ENCODE measurements at regions not wholly inside any gene's neighbourhood (a gene's known extent, or its start where the extent isn't known, plus 50 kb on each side); places are given as distances from the start of the nearest gene placed in this dataset.

DNA sequence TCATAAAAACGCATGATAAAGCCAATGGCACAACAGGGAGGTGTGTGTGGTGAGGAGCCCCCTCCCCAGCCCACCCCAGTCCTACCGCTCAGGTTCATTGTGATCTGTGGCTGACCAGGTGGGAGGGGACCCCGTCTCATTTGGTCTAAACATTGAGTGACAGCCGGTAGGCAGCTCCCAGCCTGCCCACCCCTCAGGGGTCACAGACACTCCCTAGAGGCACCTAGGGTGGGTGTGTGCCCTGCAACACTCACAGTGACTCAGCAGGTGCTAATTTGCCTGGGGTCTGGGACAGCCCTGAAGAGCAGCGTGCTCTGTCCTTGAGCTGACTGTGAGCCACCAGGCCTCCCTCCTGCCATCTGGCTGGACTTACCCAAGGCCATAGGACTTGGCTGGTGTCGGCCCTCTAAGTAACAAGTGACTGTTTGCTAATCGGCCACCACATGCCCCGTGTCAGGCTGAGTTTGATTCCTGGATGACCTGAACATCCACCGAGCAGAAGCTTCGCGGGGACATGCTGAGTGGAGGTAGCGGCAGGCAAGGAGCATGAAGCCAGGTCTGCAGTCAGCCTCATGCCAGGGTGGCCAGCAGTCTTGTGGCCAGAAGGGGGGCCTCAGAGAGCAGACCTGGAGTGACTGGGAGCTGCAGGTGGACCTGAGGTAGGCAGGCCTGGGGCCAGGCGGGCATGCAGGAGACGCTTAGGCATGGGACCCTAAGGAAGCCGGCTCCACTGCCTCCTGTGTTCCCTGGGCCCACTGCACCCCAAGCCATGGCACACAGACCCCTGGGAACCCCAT lies 282.3 kb upstream of the SHH start:
- H3K27me3 ChIP-seq (ENCODE audit: insufficient read depth, low read length): no peaks in the 10 kb centered on the region
- H3K4me1 ChIP-seq (ENCODE audit: insufficient read depth, low read length): no peaks in the 10 kb centered on the region
- H3K36me3 ChIP-seq (ENCODE audit: insufficient read depth, low read length): no peaks in the 10 kb centered on the region
- no peak overlapping the region for H3K27ac ChIP-seq (ENCODE audit: low read depth, low read length)
- no peaks in the 10 kb centered on the region for H3K9me3 ChIP-seq (ENCODE audit: insufficient read depth, low read depth, low read length)
- no peak overlapping the region for H3K4me3 ChIP-seq (ENCODE audit: low read length)
- 93% methylated on average over 14 of the region's 15 CpGs for WGBS
- no peak overlapping the region for H3K9ac ChIP-seq (ENCODE audit: low read depth, low read length)

DNA sequence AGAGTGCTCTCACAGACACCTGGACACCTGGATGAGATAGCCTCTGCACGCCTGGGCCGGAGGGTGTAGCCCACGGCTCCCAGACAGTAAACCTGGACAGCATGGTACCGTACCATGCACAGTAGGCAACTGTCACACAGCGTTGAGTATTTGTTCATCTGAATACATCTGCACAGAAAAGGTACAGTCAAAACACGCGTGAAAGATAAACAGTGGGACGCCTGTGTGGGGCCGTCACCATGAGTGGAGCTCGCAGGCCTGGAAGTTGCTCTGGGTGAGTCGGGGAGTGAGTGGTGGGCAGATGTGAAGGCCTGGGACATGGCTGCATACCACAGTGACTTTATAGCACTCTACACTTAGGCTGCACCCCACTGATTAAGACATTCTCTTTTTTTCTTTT lies 280.0 kb upstream of the SHH start:
- no peaks in the 10 kb centered on the region for H3K36me3 ChIP-seq (ENCODE audit: insufficient read depth, low read length)
- H3K27me3 ChIP-seq (ENCODE audit: insufficient read depth, low read length): no peaks in the 10 kb centered on the region
- H3K4me3 ChIP-seq (ENCODE audit: low read length): no peak overlapping the region
- H3K9ac ChIP-seq (ENCODE audit: low read depth, low read length): no peak overlapping the region
- WGBS: 96% methylated on average over 11 of the region's 11 CpGs
- no peak overlapping the region for H3K27ac ChIP-seq (ENCODE audit: low read depth, low read length)
- no peaks in the 10 kb centered on the region for H3K9me3 ChIP-seq (ENCODE audit: insufficient read depth, low read depth, low read length)
- no peaks in the 10 kb centered on the region for H3K4me1 ChIP-seq (ENCODE audit: insufficient read depth, low read length)

DNA sequence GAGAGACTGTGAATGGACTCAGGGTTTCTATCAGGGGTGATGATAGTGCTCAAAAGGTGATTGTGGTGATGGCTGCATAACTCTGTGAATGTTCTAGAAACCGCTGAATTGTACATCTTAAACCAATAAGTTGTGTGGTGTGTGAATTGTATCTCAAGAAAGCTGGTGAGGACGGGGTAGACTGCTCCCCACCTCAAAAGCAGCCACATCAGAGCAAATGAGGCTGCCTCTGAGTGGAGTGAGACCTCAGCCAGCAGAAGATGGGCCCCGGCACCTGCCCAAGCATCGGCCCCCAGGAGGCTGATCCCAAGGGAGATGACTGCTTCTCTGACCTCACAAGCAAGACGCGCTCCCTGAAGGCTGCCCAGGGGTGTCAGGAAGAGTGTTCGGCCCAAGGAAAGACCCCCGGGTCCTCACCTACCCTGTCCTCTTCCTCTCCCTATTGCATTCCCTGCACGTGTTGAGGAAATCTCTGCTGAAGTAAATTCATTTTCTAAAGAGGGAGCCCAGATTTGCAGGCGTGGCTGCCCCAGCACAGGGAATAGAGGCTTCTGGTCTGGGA lies 279.3 kb upstream of the SHH start:
- H3K4me1 ChIP-seq (ENCODE audit: insufficient read depth, low read length): no peaks in the 10 kb centered on the region
- no peak overlapping the region for H3K4me3 ChIP-seq (ENCODE audit: low read length)
- H3K9me3 ChIP-seq (ENCODE audit: insufficient read depth, low read depth, low read length): no peaks in the 10 kb centered on the region
- no peaks in the 10 kb centered on the region for H3K27me3 ChIP-seq (ENCODE audit: insufficient read depth, low read length)
- 90% methylated on average over 10 of the region's 10 CpGs for WGBS
- no peaks in the 10 kb centered on the region for H3K36me3 ChIP-seq (ENCODE audit: insufficient read depth, low read length)
- no peak overlapping the region for H3K9ac ChIP-seq (ENCODE audit: low read depth, low read length)
- H3K27ac ChIP-seq (ENCODE audit: low read depth, low read length): no peak overlapping the region

DNA sequence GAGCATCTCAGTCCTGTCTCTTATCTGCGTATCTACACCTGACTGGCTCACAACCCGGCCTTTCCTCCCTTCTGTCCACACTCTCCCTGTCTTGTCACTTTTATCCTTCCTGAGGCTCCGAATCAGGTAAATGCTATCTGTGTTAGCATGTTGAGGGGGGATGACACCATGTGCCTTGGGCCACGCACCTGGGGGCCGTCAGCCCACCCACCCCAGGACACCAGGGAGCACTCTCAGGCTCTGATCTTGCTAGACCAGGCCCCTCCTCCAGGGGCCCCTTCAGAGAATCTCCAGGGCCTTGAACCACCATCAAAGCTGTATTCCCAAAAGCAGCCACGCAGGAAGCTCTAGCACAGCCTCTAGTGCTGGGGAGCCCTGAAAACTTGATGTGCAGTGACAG lies 278.7 kb upstream of the SHH start:
- no peak overlapping the region for H3K4me3 ChIP-seq (ENCODE audit: low read length)
- WGBS: 91% methylated on average over 5 of the region's 6 CpGs
- H3K36me3 ChIP-seq (ENCODE audit: insufficient read depth, low read length): no peaks in the 10 kb centered on the region
- no peak overlapping the region for H3K27ac ChIP-seq (ENCODE audit: low read depth, low read length)
- H3K27me3 ChIP-seq (ENCODE audit: insufficient read depth, low read length): no peaks in the 10 kb centered on the region
- no peak overlapping the region for H3K9ac ChIP-seq (ENCODE audit: low read depth, low read length)
- no peaks in the 10 kb centered on the region for H3K9me3 ChIP-seq (ENCODE audit: insufficient read depth, low read depth, low read length)
- H3K4me1 ChIP-seq (ENCODE audit: insufficient read depth, low read length): no peaks in the 10 kb centered on the region

DNA sequence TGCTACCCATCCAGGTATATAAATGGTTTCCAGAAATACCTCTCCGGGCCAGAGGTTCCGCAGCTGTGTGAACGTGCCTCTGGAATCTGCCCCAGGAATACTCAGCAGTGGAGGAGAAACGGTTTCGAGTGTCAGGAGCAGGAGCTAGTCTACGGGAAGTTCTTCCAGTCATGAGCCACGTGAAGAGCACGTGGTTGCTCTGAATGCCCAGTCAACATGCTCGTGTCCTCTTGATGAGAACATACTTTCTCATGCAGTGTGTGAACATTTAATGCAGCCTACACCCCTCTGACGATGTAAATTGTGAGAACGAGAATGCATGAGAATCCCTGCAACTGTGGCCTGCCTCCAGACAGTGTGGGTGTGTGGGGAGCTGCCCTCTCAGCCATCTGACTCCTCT lies 277.0 kb upstream of the SHH start:
- Histone ChIP-seq H3K27ac (ENCODE audit: low read depth, low read length) (no peak overlapping the region), H3K9me3 (ENCODE audit: insufficient read depth, low read depth, low read length) (no peaks in the 10 kb centered on the region), H3K27me3 (ENCODE audit: insufficient read depth, low read length) (no peaks in the 10 kb centered on the region), H3K4me3 (ENCODE audit: low read length) (no peak overlapping the region), H3K4me1 (ENCODE audit: insufficient read depth, low read length) (no peaks in the 10 kb centered on the region), H3K36me3 (ENCODE audit: insufficient read depth, low read length) (no peaks in the 10 kb centered on the region), H3K9ac (ENCODE audit: low read depth, low read length) (no peak overlapping the region)
- WGBS: 94% methylated on average over 11 of the region's 11 CpGs

DNA sequence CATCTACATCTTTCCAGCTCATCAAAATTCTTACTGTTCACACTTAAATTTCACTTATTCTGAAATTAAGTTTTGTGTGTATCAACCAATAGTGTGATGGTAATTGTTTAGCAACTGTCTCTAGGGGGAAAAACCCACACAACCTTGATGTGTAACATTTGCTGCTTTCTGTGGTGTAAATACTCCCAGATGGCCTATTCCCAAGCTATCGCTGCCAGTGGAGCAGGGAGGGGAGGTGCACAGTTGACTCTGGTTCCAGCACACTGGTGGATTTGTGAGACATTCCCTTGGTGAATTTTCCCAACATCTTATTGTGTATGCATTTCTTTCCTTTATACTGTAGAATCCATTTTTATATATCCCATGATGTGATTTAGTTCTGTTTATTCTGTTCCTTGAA lies 275.9 kb upstream of the SHH start:
- H3K4me3 ChIP-seq (ENCODE audit: low read length): no peak overlapping the region
- 91% methylated on average over 1 of the region's 1 CpG for WGBS
- H3K27me3 ChIP-seq (ENCODE audit: insufficient read depth, low read length): no peaks in the 10 kb centered on the region
- H3K27ac ChIP-seq (ENCODE audit: low read depth, low read length): no peak overlapping the region
- no peaks in the 10 kb centered on the region for H3K4me1 ChIP-seq (ENCODE audit: insufficient read depth, low read length)
- no peaks in the 10 kb centered on the region for H3K9me3 ChIP-seq (ENCODE audit: insufficient read depth, low read depth, low read length)
- no peak overlapping the region for H3K9ac ChIP-seq (ENCODE audit: low read depth, low read length)
- H3K36me3 ChIP-seq (ENCODE audit: insufficient read depth, low read length): no peaks in the 10 kb centered on the region

DNA sequence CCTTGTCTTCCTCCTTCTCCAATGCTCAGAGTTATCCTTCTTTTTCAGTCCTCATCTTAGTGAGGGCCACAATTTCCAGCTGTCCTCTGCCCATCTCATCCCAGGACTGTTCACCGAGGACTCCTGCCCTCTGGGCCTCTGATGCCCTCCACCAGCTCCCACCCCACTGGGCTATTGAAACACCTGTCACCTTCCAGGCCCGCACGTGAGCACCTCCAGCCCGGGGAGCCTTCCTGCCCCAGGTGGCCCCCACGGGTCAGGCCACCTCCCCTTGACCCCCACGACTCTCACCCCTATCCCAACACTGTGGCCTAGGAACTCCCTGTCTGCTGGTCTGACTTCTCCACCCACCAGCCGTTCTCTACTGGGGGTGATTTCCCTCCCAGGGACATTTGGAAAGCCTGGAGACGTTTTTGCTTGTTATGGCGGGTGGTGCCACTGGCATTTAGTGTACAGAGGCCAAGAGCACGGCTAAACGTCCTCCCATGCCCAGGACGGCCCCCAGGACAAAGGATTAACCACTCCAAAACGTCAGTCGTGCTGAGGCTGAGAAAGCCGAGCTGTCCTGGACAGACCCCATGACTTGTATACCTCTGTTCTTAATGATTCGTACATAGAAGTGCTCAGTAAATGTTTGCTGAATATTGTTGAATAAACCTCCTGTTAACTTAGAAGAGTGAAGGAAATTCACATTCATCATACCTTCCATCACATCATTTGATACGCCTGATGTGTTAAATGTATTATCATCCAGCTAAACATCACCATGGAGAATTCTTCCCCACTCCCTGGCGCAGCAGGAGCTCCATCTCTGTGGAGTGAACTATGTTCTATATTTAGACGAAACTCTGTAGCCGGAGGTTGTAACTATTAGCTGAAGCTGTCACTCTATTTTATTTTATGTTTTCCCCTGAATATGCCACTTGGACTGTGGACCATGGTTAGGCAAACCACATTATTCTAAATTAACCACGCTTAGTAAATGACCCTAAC lies 270.1 kb upstream of the SHH start:
- Histone ChIP-seq H3K27ac (ENCODE audit: low read depth, low read length) (no peak overlapping the region), H3K4me1 (ENCODE audit: insufficient read depth, low read length) (no peaks in the 10 kb centered on the region), H3K9ac (ENCODE audit: low read depth, low read length) (no peak overlapping the region), H3K4me3 (ENCODE audit: low read length) (no peak overlapping the region), H3K36me3 (ENCODE audit: insufficient read depth, low read length) (no peaks in the 10 kb centered on the region), H3K9me3 (ENCODE audit: insufficient read depth, low read depth, low read length) (peaks cover 6% of the 10 kb centered on the region; the same call in 1 of the 2 replicates), H3K27me3 (ENCODE audit: insufficient read depth, low read length) (no peaks in the 10 kb centered on the region)
- 94% methylated on average over 20 of the region's 21 CpGs for WGBS

DNA sequence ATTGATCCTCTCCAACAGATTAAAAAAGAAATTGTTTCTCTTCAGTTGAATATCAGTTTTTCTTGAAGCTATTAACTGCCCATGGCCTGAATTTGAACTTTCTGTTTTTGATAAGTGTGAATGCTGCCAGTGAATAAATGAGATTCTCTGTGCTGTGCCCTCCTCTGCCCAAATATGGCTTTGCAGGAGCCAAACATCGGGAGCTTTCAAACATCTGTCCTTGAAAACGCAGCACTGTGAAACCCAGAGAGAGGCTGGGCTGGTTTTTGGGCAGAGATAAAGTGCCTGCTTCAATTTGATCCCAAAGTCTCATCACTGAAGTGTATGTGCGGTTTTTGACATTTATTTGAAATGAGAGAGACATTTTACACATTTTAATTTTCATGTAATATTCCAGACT lies 268.3 kb upstream of the SHH start:
- WGBS: 69% methylated on average over 2 of the region's 3 CpGs
- H3K9me3 ChIP-seq (ENCODE audit: insufficient read depth, low read depth, low read length): peaks cover 6% of the 10 kb centered on the region; the same call in 1 of the 2 replicates
- H3K4me3 ChIP-seq (ENCODE audit: low read length): no peak overlapping the region
- H3K4me1 ChIP-seq (ENCODE audit: insufficient read depth, low read length): no peaks in the 10 kb centered on the region
- no peaks in the 10 kb centered on the region for H3K36me3 ChIP-seq (ENCODE audit: insufficient read depth, low read length)
- no peak overlapping the region for H3K9ac ChIP-seq (ENCODE audit: low read depth, low read length)
- no peak overlapping the region for H3K27ac ChIP-seq (ENCODE audit: low read depth, low read length)
- no peaks in the 10 kb centered on the region for H3K27me3 ChIP-seq (ENCODE audit: insufficient read depth, low read length)

DNA sequence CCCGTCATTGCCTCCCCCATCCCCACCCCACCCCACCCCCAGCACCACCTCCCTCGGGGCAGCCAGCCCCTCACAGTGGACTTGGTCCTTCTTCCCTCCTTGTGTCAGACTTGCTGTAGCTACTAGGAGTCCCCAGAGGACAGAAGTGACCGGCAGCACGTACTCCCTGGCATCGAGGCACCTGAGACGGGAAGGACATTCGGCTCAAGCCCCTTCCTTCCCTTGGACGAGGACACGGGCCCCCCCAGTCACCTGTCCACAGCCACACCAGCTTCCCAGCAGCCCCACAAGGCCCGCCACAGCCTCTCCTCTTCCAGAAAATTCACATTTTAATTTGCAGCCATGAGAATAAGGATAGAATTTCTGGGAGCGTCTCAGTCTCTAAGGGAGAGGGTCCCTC lies 267.8 kb upstream of the SHH start:
- 93% methylated on average over 10 of the region's 11 CpGs for WGBS
- H3K27me3 ChIP-seq (ENCODE audit: insufficient read depth, low read length): no peaks in the 10 kb centered on the region
- no peak overlapping the region for H3K4me3 ChIP-seq (ENCODE audit: low read length)
- no peaks in the 10 kb centered on the region for H3K36me3 ChIP-seq (ENCODE audit: insufficient read depth, low read length)
- no peak overlapping the region for H3K27ac ChIP-seq (ENCODE audit: low read depth, low read length)
- no peaks in the 10 kb centered on the region for H3K4me1 ChIP-seq (ENCODE audit: insufficient read depth, low read length)
- H3K9me3 ChIP-seq (ENCODE audit: insufficient read depth, low read depth, low read length): peaks cover 6% of the 10 kb centered on the region; the same call in 1 of the 2 replicates
- no peak overlapping the region for H3K9ac ChIP-seq (ENCODE audit: low read depth, low read length)

DNA sequence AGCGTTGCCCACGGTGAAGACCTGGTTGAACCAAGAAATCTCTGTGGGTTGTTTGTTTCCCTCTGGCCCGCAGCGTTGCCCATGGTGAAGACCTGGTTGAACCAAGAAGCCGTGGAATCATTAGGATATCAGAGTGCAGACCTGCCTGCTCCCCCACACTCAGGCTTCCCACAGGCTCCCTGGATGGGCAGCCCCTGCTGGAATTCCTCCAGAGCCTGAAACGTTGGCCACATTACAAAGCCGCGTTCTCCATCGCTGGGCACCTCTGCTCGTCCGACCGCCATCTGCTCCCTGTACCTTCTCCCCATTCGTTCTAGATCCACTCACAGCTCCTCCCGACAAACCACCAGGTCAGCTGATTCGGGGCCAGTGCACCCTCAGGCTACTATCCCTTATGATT lies 266.9 kb upstream of the SHH start:
- Histone ChIP-seq H3K4me3 (ENCODE audit: low read length) (no peak overlapping the region), H3K9me3 (ENCODE audit: insufficient read depth, low read depth, low read length) (peaks cover 6% of the 10 kb centered on the region; the same call in 1 of the 2 replicates), H3K9ac (ENCODE audit: low read depth, low read length) (no peak overlapping the region), H3K4me1 (ENCODE audit: insufficient read depth, low read length) (no peaks in the 10 kb centered on the region), H3K36me3 (ENCODE audit: insufficient read depth, low read length) (no peaks in the 10 kb centered on the region), H3K27me3 (ENCODE audit: insufficient read depth, low read length) (no peaks in the 10 kb centered on the region), H3K27ac (ENCODE audit: low read depth, low read length) (no peak overlapping the region)
- 96% methylated on average over 15 of the region's 15 CpGs for WGBS

Data from HUES64 (cell line).